ENCODE measurements at regions not wholly inside any gene's neighbourhood (a gene's known extent, or its start where the extent isn't known, plus 50 kb on each side); places are given as distances from the start of the nearest gene placed in this dataset.

DNA sequence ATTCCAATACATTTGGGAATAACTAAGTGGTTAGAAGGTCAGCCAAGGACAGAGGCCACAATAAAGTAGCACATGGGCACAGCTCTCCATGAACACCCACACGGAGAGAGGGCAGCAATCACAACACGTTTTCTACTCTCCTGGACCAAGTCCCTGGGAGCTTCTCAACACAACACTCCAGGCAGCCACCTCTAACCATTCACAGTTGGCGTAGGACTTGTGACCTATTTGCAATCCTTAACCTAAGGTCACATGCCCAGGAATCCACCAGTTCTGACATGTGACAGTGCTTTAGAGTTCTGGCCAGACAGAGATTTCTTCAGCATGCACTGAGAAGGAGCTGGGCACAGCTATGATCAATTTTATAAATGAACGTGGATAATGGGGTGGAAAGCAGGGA is 280.8 kb downstream of the SHQ1 start:
- H3K36me3 ChIP-seq (replicated peaks; ENCODE audit: insufficient read depth, low read depth), result no peaks in the 10 kb centered on the region
- no peak overlapping the region for H3K4me3 ChIP-seq
- peaks cover 13% of the 10 kb centered on the region for H3K4me1 ChIP-seq (ENCODE audit: insufficient read depth)
- TF ChIP-seq EZH2 (IDR thresholded peaks at IDR 0.05; ENCODE audit: borderline replicate concordance), result no peak
- H3K27me3 ChIP-seq, result no peaks in the 10 kb centered on the region
- H3K27ac ChIP-seq, result no peak overlapping the region
- DNase-seq (ENCODE audit: low spot score), result no peak
- no peaks in the 10 kb centered on the region for H3K79me2 ChIP-seq
- no peaks in the 10 kb centered on the region for H3K9me2 ChIP-seq (replicated peaks; ENCODE audit: insufficient read depth)
- WGBS (ENCODE audit: low lambda C conversion rate, missing lambda C conversion rate), result 87% methylated on average over 4 of the region's 4 CpGs
- H3K4me2 ChIP-seq, result no peak overlapping the region
- no peaks in the 10 kb centered on the region for H4K20me1 ChIP-seq (ENCODE audit: insufficient read depth, poor library complexity, severe bottlenecking)
- H3K9me3 ChIP-seq (ENCODE audit: low read depth), result no peaks in the 10 kb centered on the region
- no peak overlapping the region for H2AFZ ChIP-seq

DNA sequence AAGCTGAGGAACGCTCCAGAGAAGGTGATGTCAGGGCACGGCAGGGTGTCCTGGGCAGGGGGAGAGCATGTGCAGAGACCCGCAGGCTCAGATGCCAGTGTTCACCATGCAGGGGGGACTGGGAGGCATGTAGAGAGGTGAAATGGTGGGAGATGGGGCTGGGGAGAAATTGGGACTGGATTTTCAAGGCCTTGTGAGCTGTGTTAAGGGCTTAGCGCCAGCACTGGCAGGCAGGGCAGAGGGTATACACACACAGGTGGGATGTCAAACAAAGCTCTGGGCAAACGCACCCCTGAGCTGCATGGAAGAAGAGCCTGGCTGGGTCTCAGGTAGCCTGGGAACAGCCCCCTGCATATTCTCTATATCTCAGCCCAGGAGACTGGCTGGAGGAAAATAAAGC is 282.7 kb downstream of the SHQ1 start:
- 93% methylated on average over 5 of the region's 5 CpGs for WGBS (ENCODE audit: low lambda C conversion rate, missing lambda C conversion rate)
- no peaks in the 10 kb centered on the region for H3K36me3 ChIP-seq (replicated peaks; ENCODE audit: insufficient read depth, low read depth)

DNA sequence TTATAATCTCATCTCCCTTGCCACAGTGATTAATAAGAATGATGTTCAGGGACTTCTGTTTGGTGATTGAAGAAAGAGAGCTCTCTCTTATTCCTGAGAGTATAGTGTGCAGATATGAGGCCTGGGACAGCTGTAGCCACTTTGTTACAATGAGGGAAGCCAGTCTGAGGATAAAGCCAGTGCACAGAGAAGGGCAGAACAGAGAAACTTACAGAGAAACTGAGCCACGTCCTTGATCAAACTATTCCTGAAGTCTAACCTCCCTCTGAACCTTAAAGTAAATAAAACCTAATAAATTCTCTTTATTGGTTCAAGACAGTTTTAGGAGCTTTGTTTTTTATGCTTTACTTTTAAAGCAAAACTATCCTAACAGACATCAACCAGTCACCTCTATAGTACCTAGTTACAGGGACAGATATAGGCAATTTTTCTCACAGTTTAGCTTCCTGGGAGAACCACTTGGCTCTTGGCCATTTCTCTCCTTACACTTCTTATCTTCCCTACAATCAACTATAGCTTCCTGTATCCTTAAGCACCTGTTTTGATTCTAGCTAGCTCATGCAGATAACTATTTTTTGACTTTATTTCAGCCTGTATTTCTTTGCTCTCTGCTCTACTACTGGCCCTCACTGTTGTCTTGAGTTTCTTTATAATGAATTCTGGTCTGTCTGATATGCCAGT is 284.4 kb downstream of the SHQ1 start:
- Histone ChIP-seq H3K36me3 (replicated peaks; ENCODE audit: insufficient read depth, low read depth) (no peaks in the 10 kb centered on the region), H3K27me3 (no peaks in the 10 kb centered on the region), H3K79me2 (no peaks in the 10 kb centered on the region), H4K20me1 (ENCODE audit: insufficient read depth, poor library complexity, severe bottlenecking) (no peaks in the 10 kb centered on the region), H3K4me2 (no peak overlapping the region), H3K27ac (no peak overlapping the region), H3K9me3 (ENCODE audit: low read depth) (no peaks in the 10 kb centered on the region), H3K4me1 (ENCODE audit: insufficient read depth) (no peaks in the 10 kb centered on the region), H3K9me2 (replicated peaks; ENCODE audit: insufficient read depth) (no peaks in the 10 kb centered on the region), H2AFZ (no peak overlapping the region), H3K4me3 (no peak overlapping the region)
- TF ChIP-seq, protein P1, sequence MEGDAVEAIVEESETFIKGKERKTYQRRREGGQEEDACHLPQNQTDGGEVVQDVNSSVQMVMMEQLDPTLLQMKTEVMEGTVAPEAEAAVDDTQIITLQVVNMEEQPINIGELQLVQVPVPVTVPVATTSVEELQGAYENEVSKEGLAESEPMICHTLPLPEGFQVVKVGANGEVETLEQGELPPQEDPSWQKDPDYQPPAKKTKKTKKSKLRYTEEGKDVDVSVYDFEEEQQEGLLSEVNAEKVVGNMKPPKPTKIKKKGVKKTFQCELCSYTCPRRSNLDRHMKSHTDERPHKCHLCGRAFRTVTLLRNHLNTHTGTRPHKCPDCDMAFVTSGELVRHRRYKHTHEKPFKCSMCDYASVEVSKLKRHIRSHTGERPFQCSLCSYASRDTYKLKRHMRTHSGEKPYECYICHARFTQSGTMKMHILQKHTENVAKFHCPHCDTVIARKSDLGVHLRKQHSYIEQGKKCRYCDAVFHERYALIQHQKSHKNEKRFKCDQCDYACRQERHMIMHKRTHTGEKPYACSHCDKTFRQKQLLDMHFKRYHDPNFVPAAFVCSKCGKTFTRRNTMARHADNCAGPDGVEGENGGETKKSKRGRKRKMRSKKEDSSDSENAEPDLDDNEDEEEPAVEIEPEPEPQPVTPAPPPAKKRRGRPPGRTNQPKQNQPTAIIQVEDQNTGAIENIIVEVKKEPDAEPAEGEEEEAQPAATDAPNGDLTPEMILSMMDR (IDR thresholded peaks at IDR 0.05; ENCODE audit: poor library complexity), result no peak
- TF ChIP-seq EZH2phosphoT487 (IDR thresholded peaks at IDR 0.05; ENCODE audit: low read depth, severe bottlenecking, unreplicated experiment) (no peak), EZH2 (IDR thresholded peaks at IDR 0.05; ENCODE audit: borderline replicate concordance) (no peak)
- 89% methylated on average over 1 of the region's 1 CpG for WGBS (ENCODE audit: low lambda C conversion rate, missing lambda C conversion rate)
- no peak for DNase-seq (ENCODE audit: low spot score)

More for the DNA sequence above, 282.7 kb downstream of the SHQ1 start:
- no peak for DNase-seq (ENCODE audit: low spot score)
- Histone ChIP-seq H3K4me3 (no peak overlapping the region), H3K4me2 (no peak overlapping the region), H2AFZ (no peak overlapping the region), H3K4me1 (ENCODE audit: insufficient read depth) (no peaks in the 10 kb centered on the region), H3K79me2 (no peaks in the 10 kb centered on the region), H3K9me3 (ENCODE audit: low read depth) (no peaks in the 10 kb centered on the region), H3K9me2 (replicated peaks; ENCODE audit: insufficient read depth) (no peaks in the 10 kb centered on the region), H3K27me3 (no peaks in the 10 kb centered on the region), H3K27ac (no peak overlapping the region), H4K20me1 (ENCODE audit: insufficient read depth, poor library complexity, severe bottlenecking) (no peaks in the 10 kb centered on the region)
- TF ChIP-seq, protein P1 (IDR thresholded peaks at IDR 0.05; ENCODE audit: poor library complexity), result no peak
- no peak for TF ChIP-seq EZH2phosphoT487 (IDR thresholded peaks at IDR 0.05; ENCODE audit: low read depth, severe bottlenecking, unreplicated experiment)
- TF ChIP-seq EZH2 (IDR thresholded peaks at IDR 0.05; ENCODE audit: borderline replicate concordance), result no peak

DNA sequence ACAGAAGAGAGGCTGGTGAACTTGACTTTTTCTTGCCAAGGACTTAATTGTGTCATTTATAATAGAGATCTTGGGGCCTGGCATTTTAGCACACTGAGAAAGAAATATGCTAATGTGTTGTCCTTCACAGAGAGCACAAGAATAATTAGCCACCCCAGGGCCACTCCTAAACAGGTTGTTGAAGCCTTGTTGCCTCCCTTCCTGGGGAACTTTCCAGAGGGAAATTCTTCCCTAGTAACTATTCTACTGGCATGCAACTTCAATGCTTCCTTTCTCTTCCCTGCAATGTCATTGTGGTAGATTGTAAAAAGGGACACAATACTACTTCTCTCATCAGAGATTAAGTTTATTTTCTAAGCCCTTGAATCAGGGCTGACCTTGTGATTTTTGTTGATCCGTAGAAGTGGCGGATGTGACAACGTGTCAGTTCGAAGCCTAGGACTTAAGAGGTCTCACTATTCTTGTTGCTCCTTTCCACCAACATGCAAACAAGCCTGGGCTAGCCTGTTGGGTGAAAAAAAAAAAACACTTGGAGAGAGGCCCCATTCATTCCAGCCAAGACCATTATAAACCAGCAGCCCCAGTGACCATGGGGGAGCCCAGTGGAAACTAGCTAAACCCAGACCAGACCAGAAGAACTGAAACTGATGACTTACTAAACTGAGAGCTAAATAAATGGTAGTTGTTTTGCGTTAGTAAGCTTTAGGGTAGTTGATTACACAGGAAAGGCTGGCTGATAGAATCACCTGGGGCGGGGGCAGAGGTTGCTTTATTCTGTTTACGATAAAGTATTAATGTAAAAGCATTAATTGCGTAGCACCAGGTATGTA is 287.2 kb downstream of the SHQ1 start:
- Histone ChIP-seq H3K79me2 (no peaks in the 10 kb centered on the region), H3K27me3 (no peaks in the 10 kb centered on the region), H3K4me3 (no peak overlapping the region), H3K27ac (no peak overlapping the region), H3K4me2 (no peak overlapping the region), H3K9me3 (ENCODE audit: low read depth) (no peaks in the 10 kb centered on the region), H4K20me1 (ENCODE audit: insufficient read depth, poor library complexity, severe bottlenecking) (no peaks in the 10 kb centered on the region), H3K36me3 (replicated peaks; ENCODE audit: insufficient read depth, low read depth) (no peaks in the 10 kb centered on the region), H3K4me1 (ENCODE audit: insufficient read depth) (no peaks in the 10 kb centered on the region), H3K9me2 (replicated peaks; ENCODE audit: insufficient read depth) (no peaks in the 10 kb centered on the region), H2AFZ (no peak overlapping the region)
- 89% methylated on average over 8 of the region's 8 CpGs for WGBS (ENCODE audit: low lambda C conversion rate, missing lambda C conversion rate)
- no peak for DNase-seq (ENCODE audit: low spot score)
- TF ChIP-seq EZH2 (IDR thresholded peaks at IDR 0.05; ENCODE audit: borderline replicate concordance) (no peak), EZH2phosphoT487 (IDR thresholded peaks at IDR 0.05; ENCODE audit: low read depth, severe bottlenecking, unreplicated experiment) (no peak)
- TF ChIP-seq, protein P1 (IDR thresholded peaks at IDR 0.05; ENCODE audit: poor library complexity), result no peak

Data from hepatocyte (in vitro differentiated cells).